ENCODE measurements at regions not wholly inside any gene's neighbourhood (a gene's known extent, or its start where the extent isn't known, plus 50 kb on each side); places are given as distances from the start of the nearest gene placed in this dataset.

- Histone ChIP-seq H3K4me1 (ENCODE audit: low read length) (peaks cover 12% of the 10 kb centered on the region), H3F3A (ENCODE audit: insufficient read depth, low read length) (peaks cover 14% of the 10 kb centered on the region), H3K9ac (ENCODE audit: low read length) (no peak overlapping the region), H3K27ac (ENCODE audit: low read length) (peak overlapping the region; percentile 53; the same call in 1 of the 2 replicates), H3K27me3 (replicated peaks; ENCODE audit: insufficient read depth, low read length) (no peaks in the 10 kb centered on the region), H3K9me3 (replicated peaks; ENCODE audit: insufficient read depth, low read length) (no peaks in the 10 kb centered on the region), H2AFZ (ENCODE audit: low read length) (no peak overlapping the region), H3K4me2 (ENCODE audit: low read depth, low read length) (peak overlapping the region; percentile 59; the same call in 1 of the 2 replicates), H3K9me2 (replicated peaks; ENCODE audit: insufficient read depth, low read length) (no peaks in the 10 kb centered on the region), H3K4me3 (ENCODE audit: low read length) (no peak overlapping the region), H3K36me3 (replicated peaks; ENCODE audit: insufficient read depth, low read length) (no peaks in the 10 kb centered on the region), H3K79me2 (ENCODE audit: low read length) (no peaks in the 10 kb centered on the region), H4K20me1 (ENCODE audit: insufficient read depth, low read length) (no peaks in the 10 kb centered on the region)
- TF ChIP-seq, protein P1, sequence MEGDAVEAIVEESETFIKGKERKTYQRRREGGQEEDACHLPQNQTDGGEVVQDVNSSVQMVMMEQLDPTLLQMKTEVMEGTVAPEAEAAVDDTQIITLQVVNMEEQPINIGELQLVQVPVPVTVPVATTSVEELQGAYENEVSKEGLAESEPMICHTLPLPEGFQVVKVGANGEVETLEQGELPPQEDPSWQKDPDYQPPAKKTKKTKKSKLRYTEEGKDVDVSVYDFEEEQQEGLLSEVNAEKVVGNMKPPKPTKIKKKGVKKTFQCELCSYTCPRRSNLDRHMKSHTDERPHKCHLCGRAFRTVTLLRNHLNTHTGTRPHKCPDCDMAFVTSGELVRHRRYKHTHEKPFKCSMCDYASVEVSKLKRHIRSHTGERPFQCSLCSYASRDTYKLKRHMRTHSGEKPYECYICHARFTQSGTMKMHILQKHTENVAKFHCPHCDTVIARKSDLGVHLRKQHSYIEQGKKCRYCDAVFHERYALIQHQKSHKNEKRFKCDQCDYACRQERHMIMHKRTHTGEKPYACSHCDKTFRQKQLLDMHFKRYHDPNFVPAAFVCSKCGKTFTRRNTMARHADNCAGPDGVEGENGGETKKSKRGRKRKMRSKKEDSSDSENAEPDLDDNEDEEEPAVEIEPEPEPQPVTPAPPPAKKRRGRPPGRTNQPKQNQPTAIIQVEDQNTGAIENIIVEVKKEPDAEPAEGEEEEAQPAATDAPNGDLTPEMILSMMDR (IDR thresholded peaks at IDR 0.05; ENCODE audit: low read length) = no peak
- TF ChIP-seq EZH2phosphoT487 (IDR thresholded peaks at IDR 0.05; ENCODE audit: low read length) (no peak), EZH2 (optimal IDR thresholded peaks at IDR 0.05; ENCODE audit: low read depth, low read length) (no peak)
- DNase-seq = peak; percentile 35
These were observed 909.1 kb downstream of the TRHDE start for GRCh38 chr12:73181244-73181643.

GRCh38 chr12:73185403-73185802, 913.2 kb downstream of the TRHDE start:
- TF ChIP-seq EZH2 (optimal IDR thresholded peaks at IDR 0.05; ENCODE audit: low read depth, low read length) (no peak), EZH2phosphoT487 (IDR thresholded peaks at IDR 0.05; ENCODE audit: low read length) (no peak)
- TF ChIP-seq, protein P1 (IDR thresholded peaks at IDR 0.05; ENCODE audit: low read length) = no peak
- Histone ChIP-seq H3K27ac (ENCODE audit: low read length) (peak overlapping the region; percentile 83; the same call in 1 of the 2 replicates), H3K79me2 (ENCODE audit: low read length) (no peaks in the 10 kb centered on the region), H3K4me3 (ENCODE audit: low read length) (peak overlapping the region; percentile 58), H4K20me1 (ENCODE audit: insufficient read depth, low read length) (no peaks in the 10 kb centered on the region), H2AFZ (ENCODE audit: low read length) (peak overlapping the region; percentile 62), H3K9ac (ENCODE audit: low read length) (peak overlapping the region; percentile 53; the same call in 1 of the 2 replicates), H3K9me3 (replicated peaks; ENCODE audit: insufficient read depth, low read length) (no peaks in the 10 kb centered on the region), H3K4me1 (ENCODE audit: low read length) (peaks cover 19% of the 10 kb centered on the region), H3K4me2 (ENCODE audit: low read depth, low read length) (peak overlapping the region; percentile 89; the same call in 1 of the 2 replicates), H3K9me2 (replicated peaks; ENCODE audit: insufficient read depth, low read length) (no peaks in the 10 kb centered on the region), H3K36me3 (replicated peaks; ENCODE audit: insufficient read depth, low read length) (no peaks in the 10 kb centered on the region), H3F3A (ENCODE audit: insufficient read depth, low read length) (peaks cover 23% of the 10 kb centered on the region), H3K27me3 (replicated peaks; ENCODE audit: insufficient read depth, low read length) (no peaks in the 10 kb centered on the region)
- no peak for DNase-seq

DNA sequence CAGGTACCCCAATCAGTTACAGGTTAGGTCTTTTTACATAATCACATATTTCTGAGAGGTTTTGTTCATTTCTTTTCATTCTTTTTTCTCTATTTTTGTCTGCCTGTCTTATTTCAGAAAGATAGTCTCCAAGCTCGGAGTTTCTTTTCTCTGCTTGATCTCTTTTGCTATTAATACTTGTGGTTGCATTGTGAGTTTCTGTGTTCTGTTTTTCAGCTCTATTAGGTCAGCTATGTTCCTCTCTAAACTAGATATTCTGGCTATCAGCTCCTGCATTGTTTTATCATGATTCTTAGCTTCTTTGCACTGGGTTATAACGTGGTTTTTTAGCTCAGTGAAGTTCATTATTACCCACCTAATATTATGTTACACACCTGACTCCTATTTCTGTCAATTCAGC, 914.1 kb downstream of the TRHDE start:
- H3K9me3 ChIP-seq (replicated peaks; ENCODE audit: insufficient read depth, low read length) = no peaks in the 10 kb centered on the region
- H3K9ac ChIP-seq (ENCODE audit: low read length) = peak overlapping the region; percentile 53; the same call in 1 of the 2 replicates
- H3K27me3 ChIP-seq (replicated peaks; ENCODE audit: insufficient read depth, low read length) = no peaks in the 10 kb centered on the region
- no peaks in the 10 kb centered on the region for H4K20me1 ChIP-seq (ENCODE audit: insufficient read depth, low read length)
- TF ChIP-seq EZH2 (optimal IDR thresholded peaks at IDR 0.05; ENCODE audit: low read depth, low read length) (no peak), EZH2phosphoT487 (IDR thresholded peaks at IDR 0.05; ENCODE audit: low read length) (no peak)
- TF ChIP-seq, protein P1 (IDR thresholded peaks at IDR 0.05; ENCODE audit: low read length) = no peak
- H2AFZ ChIP-seq (ENCODE audit: low read length) = peak overlapping the region; percentile 62
- peak overlapping the region; percentile 83 for H3K27ac ChIP-seq (ENCODE audit: low read length)
- H3K4me2 ChIP-seq (ENCODE audit: low read depth, low read length) = peak overlapping the region; percentile 89
- H3F3A ChIP-seq (ENCODE audit: insufficient read depth, low read length) = peaks cover 19% of the 10 kb centered on the region
- DNase-seq = peak; percentile 60
- H3K4me1 ChIP-seq (ENCODE audit: low read length) = peaks cover 15% of the 10 kb centered on the region
- no peaks in the 10 kb centered on the region for H3K9me2 ChIP-seq (replicated peaks; ENCODE audit: insufficient read depth, low read length)
- no peaks in the 10 kb centered on the region for H3K79me2 ChIP-seq (ENCODE audit: low read length)
- no peaks in the 10 kb centered on the region for H3K36me3 ChIP-seq (replicated peaks; ENCODE audit: insufficient read depth, low read length)
- peak overlapping the region; percentile 58 for H3K4me3 ChIP-seq (ENCODE audit: low read length)

All from MM.1S (cell line).